ENCODE measurements at regions not wholly inside any gene's neighbourhood (a gene's known extent, or its start where the extent isn't known, plus 50 kb on each side); places are given as distances from the start of the nearest gene placed in this dataset.

DNA sequence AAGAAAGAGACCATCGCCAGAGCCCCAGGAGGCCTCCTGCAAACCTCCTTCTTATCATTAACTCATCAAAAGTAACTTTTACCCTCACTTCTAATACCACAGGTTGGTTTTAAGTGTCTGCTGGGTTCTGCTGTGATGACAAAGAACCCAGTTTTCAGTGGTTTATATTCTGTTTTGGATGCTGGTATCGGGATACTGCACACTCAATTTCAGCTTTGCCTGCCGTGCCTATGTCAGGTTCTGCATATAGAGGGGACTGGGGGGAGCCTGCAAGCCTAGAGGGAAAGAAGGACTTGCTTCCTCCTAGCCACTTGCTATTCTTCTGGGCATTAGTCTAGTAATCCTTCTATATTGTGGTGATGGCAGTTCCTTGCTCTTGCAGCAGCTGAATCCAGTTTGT is 242.4 kb downstream of the KCNRG start:
- H2BK15ac ChIP-seq (ENCODE audit: low read depth, low read length) = no peak overlapping the region
- H3T11ph ChIP-seq (ENCODE audit: low read length) = no peak overlapping the region
- Mint-ChIP-seq H3K9me3 (no peaks in the 10 kb centered on the region), H3K27me3 (ENCODE audit: low read depth) (no peaks in the 10 kb centered on the region; the same call in 1 of the 2 replicates), H3K4me1 (peaks cover 0 to 2% of the 10 kb centered on the region in 2 experiments; a peak in 1 of 4 replicates), H3K4me3 (no peak overlapping the region), H3K27ac (no peak overlapping the region), H3K36me3 (ENCODE audit: insufficient read depth in 1 of 3, low read depth in 3 of 3) (no peaks in the 10 kb centered on the region; a peak in 1 of 7 replicates)
- H2BK5ac ChIP-seq (ENCODE audit: insufficient read length, low read length) = no peak overlapping the region
- no peak overlapping the region for H3K18ac ChIP-seq (ENCODE audit: insufficient read length, low read depth, low read length)
- H2BK20ac ChIP-seq (ENCODE audit: low read depth, low read length, poor library complexity, severe bottlenecking) = peak overlapping the region; percentile 64
- no peaks in the 10 kb centered on the region for H3K4me1 ChIP-seq (ENCODE audit: insufficient read depth, low read length)
- H2BK12ac ChIP-seq (ENCODE audit: insufficient read length, low read depth, low read length) = no peak overlapping the region
- H3K79me2 ChIP-seq (ENCODE audit: insufficient read depth, low read length) = no peaks in the 10 kb centered on the region
- no peaks in the 10 kb centered on the region for H4K20me1 ChIP-seq (ENCODE audit: control insufficient read depth, insufficient read depth, insufficient read length)
- H2AK5ac ChIP-seq (ENCODE audit: insufficient read length, low read length) = no peak overlapping the region
- no peak overlapping the region for H3K23ac ChIP-seq (ENCODE audit: insufficient read length, low read depth, low read length)
- H3K9ac ChIP-seq (ENCODE audit: extremely low read depth, insufficient read length, low read length) = no peak overlapping the region
- no peaks in the 10 kb centered on the region for H3K79me1 ChIP-seq (ENCODE audit: insufficient read depth, low read depth, low read length, poor library complexity, severe bottlenecking)
- no peak overlapping the region for H3K4ac ChIP-seq (ENCODE audit: low read depth, low read length)
- no peak overlapping the region for H2BK120ac ChIP-seq (ENCODE audit: low read depth, low read length, poor library complexity, severe bottlenecking)
- no peak overlapping the region for H3K4me2 ChIP-seq (ENCODE audit: insufficient read depth, insufficient read length, low read length)
- no peak for DNase-seq
- TF ChIP-seq, protein P1, sequence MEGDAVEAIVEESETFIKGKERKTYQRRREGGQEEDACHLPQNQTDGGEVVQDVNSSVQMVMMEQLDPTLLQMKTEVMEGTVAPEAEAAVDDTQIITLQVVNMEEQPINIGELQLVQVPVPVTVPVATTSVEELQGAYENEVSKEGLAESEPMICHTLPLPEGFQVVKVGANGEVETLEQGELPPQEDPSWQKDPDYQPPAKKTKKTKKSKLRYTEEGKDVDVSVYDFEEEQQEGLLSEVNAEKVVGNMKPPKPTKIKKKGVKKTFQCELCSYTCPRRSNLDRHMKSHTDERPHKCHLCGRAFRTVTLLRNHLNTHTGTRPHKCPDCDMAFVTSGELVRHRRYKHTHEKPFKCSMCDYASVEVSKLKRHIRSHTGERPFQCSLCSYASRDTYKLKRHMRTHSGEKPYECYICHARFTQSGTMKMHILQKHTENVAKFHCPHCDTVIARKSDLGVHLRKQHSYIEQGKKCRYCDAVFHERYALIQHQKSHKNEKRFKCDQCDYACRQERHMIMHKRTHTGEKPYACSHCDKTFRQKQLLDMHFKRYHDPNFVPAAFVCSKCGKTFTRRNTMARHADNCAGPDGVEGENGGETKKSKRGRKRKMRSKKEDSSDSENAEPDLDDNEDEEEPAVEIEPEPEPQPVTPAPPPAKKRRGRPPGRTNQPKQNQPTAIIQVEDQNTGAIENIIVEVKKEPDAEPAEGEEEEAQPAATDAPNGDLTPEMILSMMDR (conservative IDR thresholded peaks at IDR 0.05) = no peak
- no peak overlapping the region for H3K56ac ChIP-seq (ENCODE audit: insufficient read length, low read depth, low read length)
- WGBS (ENCODE audit: extremely low coverage, insufficient read length, low lambda C conversion rate) = no CpG with 5 or more reads among the region's 3 CpGs
- H2AFZ ChIP-seq (ENCODE audit: low read length) = no peak overlapping the region
- H3K27me3 ChIP-seq (ENCODE audit: insufficient read depth, low read length) = no peaks in the 10 kb centered on the region
- no peak overlapping the region for H4K8ac ChIP-seq (replicated peaks; ENCODE audit: insufficient read length, low read depth, low read length)
- no peak overlapping the region for H4K5ac ChIP-seq (ENCODE audit: insufficient read length, low read depth, low read length)
- no peak overlapping the region for H3K14ac ChIP-seq (ENCODE audit: insufficient read depth, low read length)
- no peaks in the 10 kb centered on the region for H3K9me3 ChIP-seq (ENCODE audit: control insufficient read depth, low read depth, low read length)
- H3K23me2 ChIP-seq (ENCODE audit: insufficient read length, low read depth, low read length, poor library complexity, severe bottlenecking) = no peaks in the 10 kb centered on the region
- H3K27ac ChIP-seq (ENCODE audit: insufficient read length, low read depth, low read length) = no peak overlapping the region
- H4K91ac ChIP-seq (ENCODE audit: insufficient read length, low read depth, low read length) = no peak overlapping the region

All from H9 (cell line).